MM.1S (cell line): ENCODE measurements at regions not wholly inside any gene's neighbourhood (a gene's known extent, or its start where the extent isn't known, plus 50 kb on each side); places are given as distances from the start of the nearest gene placed in this dataset.

Experiments used
- EZH2 ChIP-seq: fragments of 300-600 bp; sonication (generic); optimal IDR thresholded peaks from 2 replicates; pipeline ENCODE3; 2017; ENCODE audit warnings: low read depth, mild to moderate bottlenecking, antibody characterized with exemption, low read length, mixed read lengths
- TF ChIP-seq, protein P1 (sequence below): fragments of 300-600 bp; sonication (generic); IDR thresholded peaks from 2 replicates; pipeline ENCODE4 v1.5.1; 2016; ENCODE audit warnings: antibody characterized with exemption, low read length, mixed read lengths

GRCh38 chr1:61588736-61589672 lies 135.9 kb downstream of the TM2D1 start:
- no peak for TF ChIP-seq EZH2
- TF ChIP-seq, protein P1, sequence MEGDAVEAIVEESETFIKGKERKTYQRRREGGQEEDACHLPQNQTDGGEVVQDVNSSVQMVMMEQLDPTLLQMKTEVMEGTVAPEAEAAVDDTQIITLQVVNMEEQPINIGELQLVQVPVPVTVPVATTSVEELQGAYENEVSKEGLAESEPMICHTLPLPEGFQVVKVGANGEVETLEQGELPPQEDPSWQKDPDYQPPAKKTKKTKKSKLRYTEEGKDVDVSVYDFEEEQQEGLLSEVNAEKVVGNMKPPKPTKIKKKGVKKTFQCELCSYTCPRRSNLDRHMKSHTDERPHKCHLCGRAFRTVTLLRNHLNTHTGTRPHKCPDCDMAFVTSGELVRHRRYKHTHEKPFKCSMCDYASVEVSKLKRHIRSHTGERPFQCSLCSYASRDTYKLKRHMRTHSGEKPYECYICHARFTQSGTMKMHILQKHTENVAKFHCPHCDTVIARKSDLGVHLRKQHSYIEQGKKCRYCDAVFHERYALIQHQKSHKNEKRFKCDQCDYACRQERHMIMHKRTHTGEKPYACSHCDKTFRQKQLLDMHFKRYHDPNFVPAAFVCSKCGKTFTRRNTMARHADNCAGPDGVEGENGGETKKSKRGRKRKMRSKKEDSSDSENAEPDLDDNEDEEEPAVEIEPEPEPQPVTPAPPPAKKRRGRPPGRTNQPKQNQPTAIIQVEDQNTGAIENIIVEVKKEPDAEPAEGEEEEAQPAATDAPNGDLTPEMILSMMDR = peak; percentile 92
